ENCODE measurements at regions not wholly inside any gene's neighbourhood (a gene's known extent, or its start where the extent isn't known, plus 50 kb on each side); places are given as distances from the start of the nearest gene placed in this dataset.
"Not testable (repeated sequence)": the region's sequence is repeated elsewhere in the genome, so short reads cannot be mapped to it uniquely, and the experiment has no call there.

DNA sequence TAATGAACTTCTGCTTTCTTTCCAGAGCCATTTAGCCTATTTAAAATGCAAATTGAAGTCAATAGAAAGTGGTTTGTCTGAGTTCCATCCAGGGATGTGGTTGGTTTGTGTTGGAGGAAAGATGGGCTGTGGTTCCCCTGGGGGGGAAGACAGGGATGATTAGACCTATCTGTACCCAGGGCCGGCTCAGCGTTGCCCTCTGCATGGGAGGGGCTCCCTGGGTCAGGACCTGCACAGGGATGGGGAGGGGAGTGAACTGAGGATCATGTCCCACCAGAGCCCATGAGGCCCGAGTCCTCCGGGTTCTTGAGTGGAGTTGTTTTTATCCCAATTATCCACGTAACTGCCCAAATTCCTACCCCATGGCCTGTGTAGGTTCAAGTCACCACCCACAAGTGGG, 76.9 kb upstream of the SFSWAP start:
- H3K27me3 ChIP-seq, result no peaks in the 10 kb centered on the region
- DNase-seq, result peak in 1 of 3 donors; percentile 14
- no peaks in the 10 kb centered on the region for H3K36me3 ChIP-seq
- H3K4me1 ChIP-seq, result no peaks in the 10 kb centered on the region
- H3K27ac ChIP-seq, result no peak overlapping the region
- H3K4me3 ChIP-seq, result no peak overlapping the region
- no peaks in the 10 kb centered on the region for H3K9me3 ChIP-seq
- TF ChIP-seq CTCF (IDR thresholded peaks at IDR 0.05) (no peak), POLR2A (IDR thresholded peaks at IDR 0.05) (no peak)

DNA sequence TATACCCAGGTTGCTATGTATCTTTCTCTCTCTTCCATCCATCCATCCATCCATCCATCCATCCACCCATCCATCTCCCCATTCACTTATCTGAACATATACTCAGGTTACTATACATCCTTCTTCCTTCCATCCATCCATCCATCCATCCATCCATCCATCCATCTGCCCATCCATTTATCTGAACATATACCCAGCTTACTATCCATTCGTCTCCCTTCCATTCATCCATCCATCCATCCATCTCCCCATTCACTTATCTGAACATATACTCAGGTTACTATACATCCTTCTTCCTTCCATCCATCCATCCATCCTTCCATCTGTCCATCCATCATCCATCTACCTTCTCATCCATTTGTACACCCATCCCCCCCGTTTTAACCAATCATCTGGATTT, 75.9 kb upstream of the SFSWAP start:
- not testable (repeated sequence) for H3K27ac ChIP-seq, DNase-seq, H3K4me1 ChIP-seq, H3K4me3 ChIP-seq, H3K27me3 ChIP-seq, H3K9me3 ChIP-seq, H3K36me3 ChIP-seq

DNA sequence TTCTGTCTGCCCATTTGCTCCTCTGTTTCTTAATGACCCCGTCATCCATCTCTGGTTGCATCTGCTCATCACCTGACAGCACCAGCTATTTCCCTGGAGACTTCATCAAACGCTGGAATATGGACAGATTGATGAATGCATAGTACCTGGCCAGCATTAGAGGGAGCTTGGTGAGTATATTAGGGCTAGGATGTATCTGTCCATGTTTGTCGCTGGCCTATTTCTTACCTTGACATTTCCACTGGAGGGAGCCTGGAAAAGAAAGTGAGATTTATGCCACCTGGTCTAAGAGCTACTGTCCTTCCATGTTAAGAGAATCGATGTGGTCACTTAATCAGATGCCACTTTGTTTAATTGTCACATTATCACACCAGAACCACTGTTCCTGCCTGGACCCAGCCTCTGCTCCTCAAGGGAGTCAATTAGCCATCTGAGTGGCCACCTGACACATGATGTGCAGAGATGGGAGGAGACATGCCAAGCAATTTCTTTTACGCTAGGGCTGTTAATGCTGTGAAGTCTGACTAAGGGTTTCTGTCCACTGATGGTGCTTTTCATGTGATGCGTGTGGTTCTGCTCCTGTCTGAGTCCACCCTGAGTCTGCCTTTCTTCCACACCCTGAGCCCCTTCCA, 75.3 kb upstream of the SFSWAP start:
- no peaks in the 10 kb centered on the region for H3K4me1 ChIP-seq
- TF ChIP-seq CTCF (IDR thresholded peaks at IDR 0.05) (no peak), POLR2A (IDR thresholded peaks at IDR 0.05) (no peak)
- H3K27me3 ChIP-seq, result no peaks in the 10 kb centered on the region
- DNase-seq, result peak in 1 of 3 donors; percentile 1
- no peaks in the 10 kb centered on the region for H3K36me3 ChIP-seq
- no peak overlapping the region for H3K27ac ChIP-seq
- H3K9me3 ChIP-seq, result no peaks in the 10 kb centered on the region
- no peak overlapping the region for H3K4me3 ChIP-seq

GRCh38 chr12:131636266-131636665, 74.6 kb upstream of the SFSWAP start:
- H3K4me3 ChIP-seq, result no peak overlapping the region
- peak in 1 of 3 donors; percentile 25 for DNase-seq
- H3K27me3 ChIP-seq, result no peaks in the 10 kb centered on the region
- no peaks in the 10 kb centered on the region for H3K4me1 ChIP-seq
- TF ChIP-seq CTCF (IDR thresholded peaks at IDR 0.05), result no peak
- no peak for TF ChIP-seq POLR2A (IDR thresholded peaks at IDR 0.05)
- no peaks in the 10 kb centered on the region for H3K9me3 ChIP-seq
- no peak overlapping the region for H3K27ac ChIP-seq
- no peaks in the 10 kb centered on the region for H3K36me3 ChIP-seq

DNA sequence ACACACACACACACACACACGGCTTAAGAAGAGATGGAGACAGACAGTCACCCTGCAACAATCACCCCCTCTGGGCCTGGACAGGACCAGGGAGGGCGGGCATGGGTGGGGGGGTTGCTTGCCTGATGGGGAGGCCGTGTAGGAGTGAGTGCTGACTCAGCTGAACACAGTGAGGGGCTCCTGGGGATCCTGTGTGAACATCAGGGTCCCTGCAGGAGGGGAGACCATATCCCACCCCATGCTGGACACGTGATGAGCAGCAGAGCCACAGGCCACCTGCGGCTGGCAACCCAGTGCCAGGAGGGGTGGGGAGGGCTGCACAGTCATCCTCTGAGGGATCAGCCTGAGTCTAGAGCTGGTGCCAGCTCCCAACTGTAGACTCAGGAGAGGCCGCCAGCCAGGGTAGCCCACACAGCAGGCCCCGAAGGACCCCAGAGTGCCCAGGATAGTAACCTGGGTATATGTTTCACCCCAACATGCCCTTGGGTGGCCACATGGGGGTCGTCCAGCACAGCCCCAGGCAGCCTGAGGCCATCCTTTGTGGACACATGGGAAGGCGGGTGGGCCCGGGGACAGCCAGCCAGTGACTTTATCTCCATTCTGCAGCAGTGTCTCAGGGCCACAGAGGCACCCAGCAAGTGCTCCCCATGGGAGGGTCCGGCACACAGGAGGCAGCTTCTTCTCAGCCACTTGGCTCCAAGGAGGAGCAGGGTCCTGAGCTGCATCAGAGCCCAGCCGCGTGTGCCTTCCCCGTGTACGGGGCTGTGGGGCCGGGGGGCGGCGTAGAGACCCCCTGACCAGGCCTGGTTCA, 73.7 kb upstream of the SFSWAP start:
- TF ChIP-seq POLR2A (IDR thresholded peaks at IDR 0.05) (no peak), CTCF (IDR thresholded peaks at IDR 0.05) (no peak)
- DNase-seq, result peak in 1 of 3 donors; percentile 20

GRCh38 chr12:131637986-131638385, 72.9 kb upstream of the SFSWAP start:
- H3K4me3 ChIP-seq, result no peak overlapping the region
- H3K4me1 ChIP-seq, result no peaks in the 10 kb centered on the region
- TF ChIP-seq CTCF (IDR thresholded peaks at IDR 0.05), result no peak
- no peak for TF ChIP-seq POLR2A (IDR thresholded peaks at IDR 0.05)
- H3K9me3 ChIP-seq, result no peaks in the 10 kb centered on the region
- no peaks in the 10 kb centered on the region for H3K36me3 ChIP-seq
- H3K27me3 ChIP-seq, result no peaks in the 10 kb centered on the region
- DNase-seq, result no peak
- no peak overlapping the region for H3K27ac ChIP-seq

More for the DNA sequence above, 73.7 kb upstream of the SFSWAP start:
- no peaks in the 10 kb centered on the region for H3K27me3 ChIP-seq
- no peaks in the 10 kb centered on the region for H3K36me3 ChIP-seq
- no peaks in the 10 kb centered on the region for H3K4me1 ChIP-seq
- H3K9me3 ChIP-seq, result no peaks in the 10 kb centered on the region
- H3K27ac ChIP-seq, result no peak overlapping the region
- H3K4me3 ChIP-seq, result no peak overlapping the region
